ENCODE measurements at regions not wholly inside any gene's neighbourhood (a gene's known extent, or its start where the extent isn't known, plus 50 kb on each side); places are given as distances from the start of the nearest gene placed in this dataset.

- Histone ChIP-seq H3K9me3 (ENCODE audit: control insufficient read depth, low read length) (no peaks in the 10 kb centered on the region), H3K9ac (ENCODE audit: low read length) (no peak overlapping the region), H3K27me3 (replicated peaks; ENCODE audit: control insufficient read depth, insufficient read depth, low read length) (peaks cover 37% of the 10 kb centered on the region), H3K4me3 (ENCODE audit: low read length) (no peak overlapping the region), H3K36me3 (ENCODE audit: control insufficient read depth, insufficient read depth, low read length, severe bottlenecking) (no peaks in the 10 kb centered on the region), H3K4me1 (ENCODE audit: control insufficient read depth, insufficient read depth, low read length) (no peaks in the 10 kb centered on the region)
- peak; percentile 1 for DNase-seq (ENCODE audit: low read depth)
Measured at GRCh38 chr22:35204807-35205775, 52.2 kb upstream of the HMGXB4 start.

GRCh38 chr22:35205961-35206360 lies 51.3 kb upstream of the HMGXB4 start:
- H3K9me3 ChIP-seq (ENCODE audit: control insufficient read depth, low read length): no peaks in the 10 kb centered on the region
- H3K27me3 ChIP-seq (replicated peaks; ENCODE audit: control insufficient read depth, insufficient read depth, low read length): peaks cover 37% of the 10 kb centered on the region
- no peak for DNase-seq (ENCODE audit: low read depth)
- no peaks in the 10 kb centered on the region for H3K36me3 ChIP-seq (ENCODE audit: control insufficient read depth, insufficient read depth, low read length, severe bottlenecking)
- H3K9ac ChIP-seq (ENCODE audit: low read length): no peak overlapping the region
- no peak overlapping the region for H3K4me3 ChIP-seq (ENCODE audit: low read length)
- no peaks in the 10 kb centered on the region for H3K4me1 ChIP-seq (ENCODE audit: control insufficient read depth, insufficient read depth, low read length)

GRCh38 chr22:35206889-35207288 lies 50.4 kb upstream of the HMGXB4 start:
- Histone ChIP-seq H3K9me3 (ENCODE audit: control insufficient read depth, low read length) (no peaks in the 10 kb centered on the region), H3K4me1 (ENCODE audit: control insufficient read depth, insufficient read depth, low read length) (no peaks in the 10 kb centered on the region), H3K36me3 (ENCODE audit: control insufficient read depth, insufficient read depth, low read length, severe bottlenecking) (no peaks in the 10 kb centered on the region), H3K4me3 (ENCODE audit: low read length) (no peak overlapping the region), H3K9ac (ENCODE audit: low read length) (no peak overlapping the region), H3K27me3 (replicated peaks; ENCODE audit: control insufficient read depth, insufficient read depth, low read length) (peaks cover 40% of the 10 kb centered on the region)
- DNase-seq (ENCODE audit: low read depth): no peak
